GM23338 (cell line): ENCODE measurements at regions not wholly inside any gene's neighbourhood (a gene's known extent, or its start where the extent isn't known, plus 50 kb on each side); places are given as distances from the start of the nearest gene placed in this dataset. TPM values are rescaled to one million over a fixed set of nuclear protein-coding genes. Genes with fewer than 3 reads are reported as not detected.

ENCODE experiments used
- JUNB ChIP-seq: IDR thresholded peaks from one replicate; pipeline ENCODE4 v1.6.1; 2016; ENCODE audit warnings: antibody characterized with exemption; ENCODE audit not compliant: unreplicated experiment
- NANOG ChIP-seq: IDR thresholded peaks from 2 replicates; pipeline ENCODE4 v1.6.1; 2016; ENCODE audit warnings: antibody characterized with exemption, borderline replicate concordance
- ZNF114 ChIP-seq: fragments of 250-450 bp; sonication (Bioruptor Pico); IDR thresholded peaks from 2 replicates; pipeline ENCODE4 v1.5.0; 2020; ENCODE audit warnings: mild to moderate bottlenecking, moderate library complexity
- small RNA-seq: library from RNA; depleted of rRNA; stranded (forward); fragments of <200 nt; gene quantifications from one replicate; pipeline ENCODE3, GENCODE V24; 2014; ENCODE audit warnings: low replicate concordance
- TF ChIP-seq, protein P1 (sequence below): fragments of 250-450 bp; sonication (Bioruptor Pico); IDR thresholded peaks from 2 replicates; pipeline ENCODE4 v1.5.0; 2020; ENCODE audit warnings: mild to moderate bottlenecking, moderate library complexity
- TF ChIP-seq, protein P2 (sequence below), 2 experiments: fragments of 200-600 bp in 1 of 2; sonication (generic) in 1 of 2; conservative IDR thresholded peaks; 2 replicates each; pipeline versions ENCODE4 v1.5.1 to v1.6.1; 2016 to 2017; ENCODE audit warnings: antibody characterized with exemption in 2 of 2, low read depth in 2 of 2, mild to moderate bottlenecking in 2 of 2, moderate library complexity in 1 of 2
- TF ChIP-seq, protein P3 (sequence below): IDR thresholded peaks from 2 replicates; pipeline ENCODE4 v1.6.1; 2016; ENCODE audit warnings: antibody characterized with exemption

GRCh38 chr19:32294871-32295438 lies 50.5 kb upstream of the ZNF507 start (continued):
- TF ChIP-seq, protein P1, sequence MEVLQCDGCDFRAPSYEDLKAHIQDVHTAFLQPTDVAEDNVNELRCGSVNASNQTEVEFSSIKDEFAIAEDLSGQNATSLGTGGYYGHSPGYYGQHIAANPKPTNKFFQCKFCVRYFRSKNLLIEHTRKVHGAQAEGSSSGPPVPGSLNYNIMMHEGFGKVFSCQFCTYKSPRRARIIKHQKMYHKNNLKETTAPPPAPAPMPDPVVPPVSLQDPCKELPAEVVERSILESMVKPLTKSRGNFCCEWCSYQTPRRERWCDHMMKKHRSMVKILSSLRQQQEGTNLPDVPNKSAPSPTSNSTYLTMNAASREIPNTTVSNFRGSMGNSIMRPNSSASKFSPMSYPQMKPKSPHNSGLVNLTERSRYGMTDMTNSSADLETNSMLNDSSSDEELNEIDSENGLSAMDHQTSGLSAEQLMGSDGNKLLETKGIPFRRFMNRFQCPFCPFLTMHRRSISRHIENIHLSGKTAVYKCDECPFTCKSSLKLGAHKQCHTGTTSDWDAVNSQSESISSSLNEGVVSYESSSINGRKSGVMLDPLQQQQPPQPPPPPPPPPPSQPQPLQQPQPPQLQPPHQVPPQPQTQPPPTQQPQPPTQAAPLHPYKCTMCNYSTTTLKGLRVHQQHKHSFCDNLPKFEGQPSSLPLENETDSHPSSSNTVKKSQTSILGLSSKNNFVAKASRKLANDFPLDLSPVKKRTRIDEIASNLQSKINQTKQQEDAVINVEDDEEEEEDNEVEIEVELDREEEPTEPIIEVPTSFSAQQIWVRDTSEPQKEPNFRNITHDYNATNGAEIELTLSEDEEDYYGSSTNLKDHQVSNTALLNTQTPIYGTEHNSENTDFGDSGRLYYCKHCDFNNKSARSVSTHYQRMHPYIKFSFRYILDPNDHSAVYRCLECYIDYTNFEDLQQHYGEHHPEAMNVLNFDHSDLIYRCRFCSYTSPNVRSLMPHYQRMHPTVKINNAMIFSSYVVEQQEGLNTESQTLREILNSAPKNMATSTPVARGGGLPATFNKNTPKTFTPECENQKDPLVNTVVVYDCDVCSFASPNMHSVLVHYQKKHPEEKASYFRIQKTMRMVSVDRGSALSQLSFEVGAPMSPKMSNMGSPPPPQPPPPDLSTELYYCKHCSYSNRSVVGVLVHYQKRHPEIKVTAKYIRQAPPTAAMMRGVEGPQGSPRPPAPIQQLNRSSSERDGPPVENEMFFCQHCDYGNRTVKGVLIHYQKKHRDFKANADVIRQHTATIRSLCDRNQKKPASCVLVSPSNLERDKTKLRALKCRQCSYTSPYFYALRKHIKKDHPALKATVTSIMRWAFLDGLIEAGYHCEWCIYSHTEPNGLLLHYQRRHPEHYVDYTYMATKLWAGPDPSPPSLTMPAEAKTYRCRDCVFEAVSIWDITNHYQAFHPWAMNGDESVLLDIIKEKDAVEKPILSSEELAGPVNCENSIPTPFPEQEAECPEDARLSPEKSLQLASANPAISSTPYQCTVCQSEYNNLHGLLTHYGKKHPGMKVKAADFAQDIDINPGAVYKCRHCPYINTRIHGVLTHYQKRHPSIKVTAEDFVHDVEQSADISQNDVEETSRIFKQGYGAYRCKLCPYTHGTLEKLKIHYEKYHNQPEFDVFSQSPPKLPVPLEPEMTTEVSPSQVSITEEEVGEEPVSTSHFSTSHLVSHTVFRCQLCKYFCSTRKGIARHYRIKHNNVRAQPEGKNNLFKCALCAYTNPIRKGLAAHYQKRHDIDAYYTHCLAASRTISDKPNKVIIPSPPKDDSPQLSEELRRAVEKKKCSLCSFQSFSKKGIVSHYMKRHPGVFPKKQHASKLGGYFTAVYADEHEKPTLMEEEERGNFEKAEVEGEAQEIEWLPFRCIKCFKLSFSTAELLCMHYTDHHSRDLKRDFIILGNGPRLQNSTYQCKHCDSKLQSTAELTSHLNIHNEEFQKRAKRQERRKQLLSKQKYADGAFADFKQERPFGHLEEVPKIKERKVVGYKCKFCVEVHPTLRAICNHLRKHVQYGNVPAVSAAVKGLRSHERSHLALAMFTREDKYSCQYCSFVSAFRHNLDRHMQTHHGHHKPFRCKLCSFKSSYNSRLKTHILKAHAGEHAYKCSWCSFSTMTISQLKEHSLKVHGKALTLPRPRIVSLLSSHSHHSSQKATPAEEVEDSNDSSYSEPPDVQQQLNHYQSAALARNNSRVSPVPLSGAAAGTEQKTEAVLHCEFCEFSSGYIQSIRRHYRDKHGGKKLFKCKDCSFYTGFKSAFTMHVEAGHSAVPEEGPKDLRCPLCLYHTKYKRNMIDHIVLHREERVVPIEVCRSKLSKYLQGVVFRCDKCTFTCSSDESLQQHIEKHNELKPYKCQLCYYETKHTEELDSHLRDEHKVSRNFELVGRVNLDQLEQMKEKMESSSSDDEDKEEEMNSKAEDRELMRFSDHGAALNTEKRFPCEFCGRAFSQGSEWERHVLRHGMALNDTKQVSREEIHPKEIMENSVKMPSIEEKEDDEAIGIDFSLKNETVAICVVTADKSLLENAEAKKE (CRISPR knock-in tag) = no peak
- no peak for TF ChIP-seq ZNF114
- no peak for TF ChIP-seq JUNB
- TF ChIP-seq NANOG = no peak
- TF ChIP-seq, protein P2, sequence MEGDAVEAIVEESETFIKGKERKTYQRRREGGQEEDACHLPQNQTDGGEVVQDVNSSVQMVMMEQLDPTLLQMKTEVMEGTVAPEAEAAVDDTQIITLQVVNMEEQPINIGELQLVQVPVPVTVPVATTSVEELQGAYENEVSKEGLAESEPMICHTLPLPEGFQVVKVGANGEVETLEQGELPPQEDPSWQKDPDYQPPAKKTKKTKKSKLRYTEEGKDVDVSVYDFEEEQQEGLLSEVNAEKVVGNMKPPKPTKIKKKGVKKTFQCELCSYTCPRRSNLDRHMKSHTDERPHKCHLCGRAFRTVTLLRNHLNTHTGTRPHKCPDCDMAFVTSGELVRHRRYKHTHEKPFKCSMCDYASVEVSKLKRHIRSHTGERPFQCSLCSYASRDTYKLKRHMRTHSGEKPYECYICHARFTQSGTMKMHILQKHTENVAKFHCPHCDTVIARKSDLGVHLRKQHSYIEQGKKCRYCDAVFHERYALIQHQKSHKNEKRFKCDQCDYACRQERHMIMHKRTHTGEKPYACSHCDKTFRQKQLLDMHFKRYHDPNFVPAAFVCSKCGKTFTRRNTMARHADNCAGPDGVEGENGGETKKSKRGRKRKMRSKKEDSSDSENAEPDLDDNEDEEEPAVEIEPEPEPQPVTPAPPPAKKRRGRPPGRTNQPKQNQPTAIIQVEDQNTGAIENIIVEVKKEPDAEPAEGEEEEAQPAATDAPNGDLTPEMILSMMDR (conservative IDR thresholded peaks at IDR 0.05; ENCODE audit: low read depth in 2 of 2) = no peak
- TF ChIP-seq, protein P3, sequence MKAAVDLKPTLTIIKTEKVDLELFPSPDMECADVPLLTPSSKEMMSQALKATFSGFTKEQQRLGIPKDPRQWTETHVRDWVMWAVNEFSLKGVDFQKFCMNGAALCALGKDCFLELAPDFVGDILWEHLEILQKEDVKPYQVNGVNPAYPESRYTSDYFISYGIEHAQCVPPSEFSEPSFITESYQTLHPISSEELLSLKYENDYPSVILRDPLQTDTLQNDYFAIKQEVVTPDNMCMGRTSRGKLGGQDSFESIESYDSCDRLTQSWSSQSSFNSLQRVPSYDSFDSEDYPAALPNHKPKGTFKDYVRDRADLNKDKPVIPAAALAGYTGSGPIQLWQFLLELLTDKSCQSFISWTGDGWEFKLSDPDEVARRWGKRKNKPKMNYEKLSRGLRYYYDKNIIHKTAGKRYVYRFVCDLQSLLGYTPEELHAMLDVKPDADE = no peak

Small RNA genes lying in the stretch of these regions (small RNA-seq; reads per million reads assigned to genes)
- not detected for gene AC011456.1
- not detected for gene RNA5SP471
- gene RNA5SP472 = not detected
- gene RNU6-967P = not detected
